Neural cell (in vitro differentiated cells): ENCODE measurements at regions not wholly inside any gene's neighbourhood (a gene's known extent, or its start where the extent isn't known, plus 50 kb on each side); places are given as distances from the start of the nearest gene placed in this dataset.
A peak's percentile ranks its signal among the peaks of the same experiment; 100 is the strongest.

Source experiments
- H2AFZ ChIP-seq: fragments of 200-600, 300-800 bp; sonication (generic), shearing (Covaris generic); 2 replicates; pipeline ENCODE4 v1.6.0; 2014; ENCODE audit warnings: low read depth, mild to moderate bottlenecking, antibody characterized with exemption, low read length, moderate library complexity
- H3F3A ChIP-seq: fragments of 200-600 bp; shearing (Covaris generic); 2 replicates; pipeline ENCODE4 v1.6.1; 2016; ENCODE audit warnings: mild to moderate bottlenecking, moderate library complexity, mixed read lengths, antibody characterized with exemption, low read length; ENCODE audit not compliant: insufficient read depth, poor library complexity, severe bottlenecking
- H3K27ac ChIP-seq: fragments of 200-600, 300-800 bp; sonication (generic), shearing (Covaris generic); 2 replicates; pipeline ENCODE4 v1.5.1; 2014; ENCODE audit warnings: mild to moderate bottlenecking, low read length, moderate library complexity
- H3K27me3 ChIP-seq: fragments of 300-800, 200-600 bp; sonication (generic), shearing (Covaris generic); 2 replicates; pipeline ENCODE4 v1.6.0; 2014; ENCODE audit warnings: mild to moderate bottlenecking, low read depth, low read length, moderate library complexity; ENCODE audit not compliant: insufficient read depth
- H3K36me3 ChIP-seq: fragments of 300-800, 200-600 bp; sonication (generic), shearing (Covaris generic); 2 replicates; pipeline ENCODE4 v1.5.1; 2014; ENCODE audit warnings: mild to moderate bottlenecking, antibody characterized with exemption, low read length, moderate library complexity; ENCODE audit not compliant: insufficient read depth
- H3K4me2 ChIP-seq: fragments of 300-800, 200-600 bp; sonication (generic), shearing (Covaris generic); 2 replicates; pipeline ENCODE4 v1.6.0; 2014; ENCODE audit warnings: mild to moderate bottlenecking, low read length
- H3K4me3 ChIP-seq: fragments of 300-800, 200-600 bp; sonication (generic), shearing (Covaris generic); 2 replicates; pipeline ENCODE4 v1.5.1; 2014; ENCODE audit warnings: mild to moderate bottlenecking, low read length, moderate library complexity
- H3K79me2 ChIP-seq: fragments of 200-600 bp; shearing (Covaris generic); replicated peaks from 2 replicates; pipeline ENCODE4 v1.6.0; 2014; ENCODE audit warnings: mild to moderate bottlenecking, low read length, moderate library complexity; ENCODE audit not compliant: insufficient read depth
- H3K9ac ChIP-seq: fragments of 300-800, 200-600 bp; sonication (generic), shearing (Covaris generic); 2 replicates; pipeline ENCODE4 v1.6.1; 2016; ENCODE audit warnings: mild to moderate bottlenecking, low read length, mixed read lengths
- H3K9me2 ChIP-seq: fragments of 200-600 bp; shearing (Covaris generic); 2 replicates; pipeline ENCODE4 v1.6.1; 2016; ENCODE audit warnings: mild to moderate bottlenecking, low read length, mixed read lengths; ENCODE audit not compliant: insufficient read depth
- H3K9me3 ChIP-seq: fragments of 200-600, 300-800 bp; sonication (generic), shearing (Covaris generic); 2 replicates; pipeline ENCODE4 v1.6.1; 2016; ENCODE audit warnings: mild to moderate bottlenecking, mixed run types, low read length, moderate library complexity, mixed read lengths
- H4K20me1 ChIP-seq: fragments of 200-600 bp; shearing (Covaris generic); 2 replicates; pipeline ENCODE4 v1.6.1; 2016; ENCODE audit warnings: mild to moderate bottlenecking, mixed run types; ENCODE audit not compliant: insufficient read depth
- EP300 ChIP-seq: fragments of 450-650 bp; conservative IDR thresholded peaks from 2 replicates; pipeline ENCODE4 v1.6.1; 2014; ENCODE audit warnings: antibody characterized with exemption, mild to moderate bottlenecking, moderate library complexity; ENCODE audit not compliant: poor library complexity, severe bottlenecking
- EZH2 ChIP-seq: fragments of 200-600, 300-800 bp; shearing (Covaris generic), sonication (generic); IDR thresholded peaks from 2 replicates; pipeline ENCODE4 v1.6.1; 2014; ENCODE audit warnings: antibody characterized with exemption, low read length, borderline replicate concordance, mild to moderate bottlenecking; ENCODE audit not compliant: insufficient read depth, poor library complexity, severe bottlenecking
- MXI1 ChIP-seq: fragments of 450-650 bp; conservative IDR thresholded peaks from 2 replicates; pipeline ENCODE4 v1.6.1; 2014; ENCODE audit warnings: antibody characterized with exemption, mild to moderate bottlenecking; ENCODE audit not compliant: poor library complexity, severe bottlenecking
- POLR2AphosphoS5 ChIP-seq: IDR thresholded peaks from 2 replicates; pipeline ENCODE4 v1.6.1; 2012
- RAD21 ChIP-seq: fragments of 450-650 bp; conservative IDR thresholded peaks from 2 replicates; pipeline ENCODE4 v1.6.1; 2014; ENCODE audit warnings: antibody characterized with exemption, mild to moderate bottlenecking, moderate library complexity
- SMC3 ChIP-seq: fragments of 450-650 bp; conservative IDR thresholded peaks from 2 replicates; pipeline ENCODE4 v1.6.1; 2014; ENCODE audit warnings: antibody characterized with exemption, mild to moderate bottlenecking, moderate library complexity; ENCODE audit not compliant: poor library complexity
- TAF1 ChIP-seq: IDR thresholded peaks from 2 replicates; pipeline ENCODE4 v1.6.1; 2012; ENCODE audit warnings: low read depth
- TF ChIP-seq, protein P1 (sequence below): IDR thresholded peaks from 2 replicates; pipeline ENCODE4 v1.6.1; 2012; ENCODE audit warnings: borderline replicate concordance
- TF ChIP-seq, protein P2 (sequence below): fragments of 450-650 bp; IDR thresholded peaks from 2 replicates; pipeline ENCODE4 v1.5.1; 2014; ENCODE audit warnings: antibody characterized with exemption, mild to moderate bottlenecking, moderate library complexity; ENCODE audit not compliant: poor library complexity, severe bottlenecking

DNA sequence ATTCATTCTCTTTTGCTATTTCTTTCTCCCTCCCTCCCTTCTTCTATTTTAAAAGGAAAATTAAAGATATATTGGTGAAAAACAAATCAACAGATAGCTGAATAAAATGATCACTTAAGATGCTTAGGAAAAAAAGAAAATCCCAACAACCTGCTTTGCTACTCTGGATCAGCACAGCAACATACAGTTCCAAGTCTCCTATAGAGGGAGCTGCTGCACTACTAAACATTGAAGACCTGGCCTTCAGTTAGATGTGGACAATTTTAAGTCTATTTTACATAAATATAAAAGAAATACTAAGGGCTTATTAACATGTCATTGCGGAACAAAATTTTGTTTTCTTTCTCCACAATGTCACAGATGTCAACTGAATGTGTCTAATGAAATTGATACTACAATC, 226.4 kb downstream of the MAGEB5 start:
- Histone ChIP-seq H3K9me2 (no peaks in the 10 kb centered on the region), H3K36me3 (no peaks in the 10 kb centered on the region), H3K79me2 (no peaks in the 10 kb centered on the region), H3K27ac (no peak overlapping the region), H3F3A (no peaks in the 10 kb centered on the region), H3K9ac (no peak overlapping the region), H4K20me1 (no peaks in the 10 kb centered on the region), H3K27me3 (no peaks in the 10 kb centered on the region), H3K4me2 (no peak overlapping the region), H3K4me3 (no peak overlapping the region), H2AFZ (no peak overlapping the region), H3K9me3 (no peaks in the 10 kb centered on the region)
- TF ChIP-seq POLR2AphosphoS5, result no peak
- TF ChIP-seq, protein P1, sequence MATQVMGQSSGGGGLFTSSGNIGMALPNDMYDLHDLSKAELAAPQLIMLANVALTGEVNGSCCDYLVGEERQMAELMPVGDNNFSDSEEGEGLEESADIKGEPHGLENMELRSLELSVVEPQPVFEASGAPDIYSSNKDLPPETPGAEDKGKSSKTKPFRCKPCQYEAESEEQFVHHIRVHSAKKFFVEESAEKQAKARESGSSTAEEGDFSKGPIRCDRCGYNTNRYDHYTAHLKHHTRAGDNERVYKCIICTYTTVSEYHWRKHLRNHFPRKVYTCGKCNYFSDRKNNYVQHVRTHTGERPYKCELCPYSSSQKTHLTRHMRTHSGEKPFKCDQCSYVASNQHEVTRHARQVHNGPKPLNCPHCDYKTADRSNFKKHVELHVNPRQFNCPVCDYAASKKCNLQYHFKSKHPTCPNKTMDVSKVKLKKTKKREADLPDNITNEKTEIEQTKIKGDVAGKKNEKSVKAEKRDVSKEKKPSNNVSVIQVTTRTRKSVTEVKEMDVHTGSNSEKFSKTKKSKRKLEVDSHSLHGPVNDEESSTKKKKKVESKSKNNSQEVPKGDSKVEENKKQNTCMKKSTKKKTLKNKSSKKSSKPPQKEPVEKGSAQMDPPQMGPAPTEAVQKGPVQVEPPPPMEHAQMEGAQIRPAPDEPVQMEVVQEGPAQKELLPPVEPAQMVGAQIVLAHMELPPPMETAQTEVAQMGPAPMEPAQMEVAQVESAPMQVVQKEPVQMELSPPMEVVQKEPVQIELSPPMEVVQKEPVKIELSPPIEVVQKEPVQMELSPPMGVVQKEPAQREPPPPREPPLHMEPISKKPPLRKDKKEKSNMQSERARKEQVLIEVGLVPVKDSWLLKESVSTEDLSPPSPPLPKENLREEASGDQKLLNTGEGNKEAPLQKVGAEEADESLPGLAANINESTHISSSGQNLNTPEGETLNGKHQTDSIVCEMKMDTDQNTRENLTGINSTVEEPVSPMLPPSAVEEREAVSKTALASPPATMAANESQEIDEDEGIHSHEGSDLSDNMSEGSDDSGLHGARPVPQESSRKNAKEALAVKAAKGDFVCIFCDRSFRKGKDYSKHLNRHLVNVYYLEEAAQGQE, result no peak
- TF ChIP-seq, protein P2, sequence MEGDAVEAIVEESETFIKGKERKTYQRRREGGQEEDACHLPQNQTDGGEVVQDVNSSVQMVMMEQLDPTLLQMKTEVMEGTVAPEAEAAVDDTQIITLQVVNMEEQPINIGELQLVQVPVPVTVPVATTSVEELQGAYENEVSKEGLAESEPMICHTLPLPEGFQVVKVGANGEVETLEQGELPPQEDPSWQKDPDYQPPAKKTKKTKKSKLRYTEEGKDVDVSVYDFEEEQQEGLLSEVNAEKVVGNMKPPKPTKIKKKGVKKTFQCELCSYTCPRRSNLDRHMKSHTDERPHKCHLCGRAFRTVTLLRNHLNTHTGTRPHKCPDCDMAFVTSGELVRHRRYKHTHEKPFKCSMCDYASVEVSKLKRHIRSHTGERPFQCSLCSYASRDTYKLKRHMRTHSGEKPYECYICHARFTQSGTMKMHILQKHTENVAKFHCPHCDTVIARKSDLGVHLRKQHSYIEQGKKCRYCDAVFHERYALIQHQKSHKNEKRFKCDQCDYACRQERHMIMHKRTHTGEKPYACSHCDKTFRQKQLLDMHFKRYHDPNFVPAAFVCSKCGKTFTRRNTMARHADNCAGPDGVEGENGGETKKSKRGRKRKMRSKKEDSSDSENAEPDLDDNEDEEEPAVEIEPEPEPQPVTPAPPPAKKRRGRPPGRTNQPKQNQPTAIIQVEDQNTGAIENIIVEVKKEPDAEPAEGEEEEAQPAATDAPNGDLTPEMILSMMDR, result peak; percentile 68
- TF ChIP-seq TAF1, result no peak
- no peak for TF ChIP-seq EZH2
- TF ChIP-seq SMC3, result peak; percentile 54
- TF ChIP-seq RAD21, result peak; percentile 72
- TF ChIP-seq MXI1, result no peak
- TF ChIP-seq EP300, result peak; percentile 14

DNA sequence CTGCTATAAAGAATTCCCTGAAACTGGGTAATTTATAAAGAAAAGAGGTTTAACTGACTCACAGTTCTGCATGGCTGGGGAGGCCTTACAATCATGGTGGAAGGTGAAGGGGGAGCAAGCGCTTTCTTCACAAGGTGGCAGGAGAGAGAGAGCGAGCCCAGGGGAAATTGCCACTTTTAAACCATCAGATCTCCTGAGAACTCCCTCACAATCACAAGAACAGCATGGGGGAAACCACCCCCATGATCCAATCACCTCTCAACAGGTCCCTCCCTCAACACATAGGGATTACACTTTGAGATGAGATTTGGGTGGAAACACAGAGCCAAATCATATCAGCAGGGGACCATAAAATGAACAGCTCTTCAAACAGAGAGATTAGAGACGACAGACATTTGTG, 198.6 kb downstream of the MAGEB5 start:
- Histone ChIP-seq H4K20me1 (no peaks in the 10 kb centered on the region), H2AFZ (no peak overlapping the region), H3K9me2 (no peaks in the 10 kb centered on the region), H3K27me3 (no peaks in the 10 kb centered on the region), H3K27ac (no peak overlapping the region), H3K9ac (no peak overlapping the region), H3F3A (no peaks in the 10 kb centered on the region), H3K4me2 (no peak overlapping the region), H3K36me3 (no peaks in the 10 kb centered on the region), H3K79me2 (no peaks in the 10 kb centered on the region), H3K9me3 (no peaks in the 10 kb centered on the region), H3K4me3 (no peak overlapping the region)
- no peak for TF ChIP-seq EP300
- no peak for TF ChIP-seq RAD21
- TF ChIP-seq, protein P2, result no peak
- no peak for TF ChIP-seq POLR2AphosphoS5
- no peak for TF ChIP-seq SMC3
- no peak for TF ChIP-seq TAF1
- TF ChIP-seq MXI1, result no peak
- TF ChIP-seq EZH2, result no peak
- TF ChIP-seq, protein P1, result no peak
